WTC11 (cell line): ENCODE measurements at regions not wholly inside any gene's neighbourhood (a gene's known extent, or its start where the extent isn't known, plus 50 kb on each side); places are given as distances from the start of the nearest gene placed in this dataset.
A peak's percentile ranks its signal among the peaks of the same experiment; 100 is the strongest.

Experiments
- ATAC-seq: fragments of 200-7000 bp; cut with Tn5 transposase; 2 replicates; pipeline ENCODE4 v1.10.0; 2021; ENCODE audit warnings: mild to moderate bottlenecking, moderate library complexity
- CTCF ChIA-PET: fragments of 300-600 bp; sonication (Branson Sonifier 250); formaldehyde crosslinking; loops from one replicate; lab custom pipeline; 2021; ENCODE audit warnings: antibody characterized with exemption; lab: Charles Lee
- POLR2A ChIA-PET: fragments of 350-600 bp; sonication (Branson Sonifier 250); formaldehyde crosslinking; loops from one replicate; lab custom pipeline; 2021; ENCODE audit warnings: antibody characterized with exemption; lab: Charles Lee
- DNase-seq: peaks from one replicate; pipeline ENCODE4 v3.0.0; 2021; ENCODE audit warnings: low spot score
- H3K27ac Mint-ChIP-seq: 2 replicates; pipeline ENCODE4 v1.8.0; 2021; ENCODE audit warnings: mixed read lengths
- H3K27me3 Mint-ChIP-seq: 2 replicates; pipeline ENCODE4 v1.8.0; 2021; ENCODE audit warnings: low read depth, mild to moderate bottlenecking, moderate library complexity, mixed read lengths
- H3K36me3 Mint-ChIP-seq: 2 replicates; pipeline ENCODE4 v1.8.0; 2021; ENCODE audit warnings: mixed read lengths
- H3K4me1 Mint-ChIP-seq: 2 replicates; pipeline ENCODE4 v1.8.0; 2022; ENCODE audit warnings: mixed read lengths
- H3K4me3 Mint-ChIP-seq: 2 replicates; pipeline ENCODE4 v1.8.0; 2021; ENCODE audit warnings: mild to moderate bottlenecking, moderate library complexity, mixed read lengths
- H3K9me3 Mint-ChIP-seq: 2 replicates; pipeline ENCODE4 v1.8.0; 2021; ENCODE audit warnings: mixed read lengths
- CTCF ChIP-seq: fragments of 200-600 bp; IDR thresholded peaks from 2 replicates; pipeline ENCODE4 v1.8.0; 2022; ENCODE audit warnings: antibody characterized with exemption
- E2F1 ChIP-seq: sonication (generic); formaldehyde crosslinking; IDR thresholded peaks from 2 replicates; pipeline ENCODE4 v1.8.0; 2022; ENCODE audit warnings: mild to moderate bottlenecking, missing genetic modification reagents
- EMX1 ChIP-seq: fragments of 250-450 bp; sonication (Bioruptor Pico); IDR thresholded peaks from 2 replicates; pipeline ENCODE4 v1.8.0; 2021; ENCODE audit warnings: mild to moderate bottlenecking
- IRF1 ChIP-seq: sonication (generic); formaldehyde crosslinking; IDR thresholded peaks from 2 replicates; pipeline ENCODE4 v1.8.0; 2023; ENCODE audit warnings: missing genetic modification reagents
- JUN ChIP-seq: sonication (generic); formaldehyde crosslinking; IDR thresholded peaks from 2 replicates; pipeline ENCODE4 v1.8.0; 2023; ENCODE audit warnings: mild to moderate bottlenecking, missing genetic modification reagents
- NFATC4 ChIP-seq: fragments of 250-450 bp; sonication (Bioruptor Pico); IDR thresholded peaks from 2 replicates; pipeline ENCODE4 v1.9.0; 2021; ENCODE audit warnings: mild to moderate bottlenecking
- NR3C1 ChIP-seq: sonication (generic); formaldehyde crosslinking; conservative IDR thresholded peaks from 2 replicates; pipeline ENCODE4 v1.8.1; 2023; ENCODE audit warnings: low read depth, mild to moderate bottlenecking, missing genetic modification reagents
- RELA ChIP-seq: sonication (generic); formaldehyde crosslinking; IDR thresholded peaks from 2 replicates; pipeline ENCODE4 v1.8.1; 2022; ENCODE audit warnings: missing genetic modification reagents, mild to moderate bottlenecking, borderline replicate concordance
- STAT6 ChIP-seq: sonication (generic); formaldehyde crosslinking; conservative IDR thresholded peaks from 2 replicates; pipeline ENCODE4 v1.8.1; 2023; ENCODE audit warnings: mild to moderate bottlenecking, low read depth, missing genetic modification reagents, moderate library complexity
- ZBTB21 ChIP-seq: sonication (generic); formaldehyde crosslinking; IDR thresholded peaks from 2 replicates; pipeline ENCODE4 v1.8.1; 2023; ENCODE audit warnings: mild to moderate bottlenecking, missing genetic modification reagents, borderline replicate concordance
- ZNF263 ChIP-seq: sonication (generic); formaldehyde crosslinking; IDR thresholded peaks from 2 replicates; pipeline ENCODE4 v1.8.1; 2022; ENCODE audit warnings: low read depth, mild to moderate bottlenecking, moderate library complexity, missing genetic modification reagents

- TF ChIP-seq STAT6 (no peak), RELA (CRISPR knock-in tag) (no peak), EMX1 (CRISPR knock-in tag) (no peak), ZNF263 (CRISPR knock-in tag) (no peak), NR3C1 (no peak)
- TF ChIP-seq, all 79 proteins: peak for 0
Observed at GRCh38 chr5:101948615-101949014, 347.5 kb downstream of the SLCO4C1 start (continued).

- peaks cover 3% of the 10 kb centered on the region; the same call in 1 of the 2 replicates for H3K27me3 Mint-ChIP-seq
- H3K36me3 Mint-ChIP-seq, result no peaks in the 10 kb centered on the region
- ChIA-PET POLR2A (no interaction called here), CTCF (interaction anchor here (2.4 to 3.1 kb wide), 3 partner anchors 34 to 265 kb away, joined by 9 to 27 read pairs (median 22); no protein-coding TSS in a partner anchor)
- H3K27ac Mint-ChIP-seq, result no peak overlapping the region
- H3K4me3 Mint-ChIP-seq, result no peak overlapping the region
- DNase-seq, result no peak
- no peak for ATAC-seq
- H3K4me1 Mint-ChIP-seq, result peaks cover 16% of the 10 kb centered on the region
- no peaks in the 10 kb centered on the region for H3K9me3 Mint-ChIP-seq
- TF ChIP-seq NFATC4 (CRISPR knock-in tag), result no peak
- TF ChIP-seq ZBTB21 (CRISPR knock-in tag), result no peak
- TF ChIP-seq JUN (CRISPR knock-in tag), result no peak
- TF ChIP-seq, all 79 proteins: peak for 0
Observed at GRCh38 chr5:101943784-101944183, 352.3 kb downstream of the SLCO4C1 start.

GRCh38 chr5:101942321-101942882 lies 353.7 kb downstream of the SLCO4C1 start:
- POLR2A ChIA-PET, result no interaction called here

GRCh38 chr5:101937041-101937440 lies 359.0 kb downstream of the SLCO4C1 start:
- Mint-ChIP-seq H3K9me3 (peaks cover 9% of the 10 kb centered on the region), H3K27ac (no peak overlapping the region)
- CTCF ChIA-PET, result no interaction called here
- TF ChIP-seq IRF1 (CRISPR knock-in tag), result no peak
- TF ChIP-seq, all 79 proteins: peak for 0
- POLR2A ChIA-PET, result no interaction called here
- DNase-seq (no peak), ATAC-seq (no peak)
- Mint-ChIP-seq H3K4me1 (no peaks in the 10 kb centered on the region), H3K36me3 (no peaks in the 10 kb centered on the region), H3K4me3 (no peak overlapping the region), H3K27me3 (no peaks in the 10 kb centered on the region)

More at GRCh38 chr5:101942321-101942882, 353.7 kb downstream of the SLCO4C1 start:
- TF ChIP-seq E2F1 (CRISPR knock-in tag) (no peak), CTCF (peak; percentile 27; the same call in 1 of the 2 replicates)
- DNase-seq (peak; percentile 16), ATAC-seq (peak; percentile 92)
- Mint-ChIP-seq H3K27me3 (peaks cover 3% of the 10 kb centered on the region; the same call in 1 of the 2 replicates), H3K9me3 (peaks cover 4% of the 10 kb centered on the region; the same call in 1 of the 2 replicates), H3K4me1 (peaks cover 16% of the 10 kb centered on the region), H3K27ac (no peak overlapping the region), H3K4me3 (peak overlapping the region; percentile 59), H3K36me3 (no peaks in the 10 kb centered on the region)
- CTCF ChIA-PET, result interaction anchor here (1.2 to 3.1 kb wide), 13 partner anchors 9 to 353 kb away, joined by 3 to 27 read pairs (median 5); partner anchors contain the start of gene SLCO4C1
